Right atrium auricular region (tissue), 2 donors: ENCODE measurements at regions not wholly inside any gene's neighbourhood (a gene's known extent, or its start where the extent isn't known, plus 50 kb on each side); places are given as distances from the start of the nearest gene placed in this dataset.
"Not testable (repeated sequence)": the region's sequence is repeated elsewhere in the genome, so short reads cannot be mapped to it uniquely, and the experiment has no call there.

ENCODE experiments used
- DNase-seq: peaks from one replicate; pipeline ENCODE4 v3.0.0-alpha.2; 2019; ENCODE audit warnings: low spot score
- H3K27ac ChIP-seq, 2 donors: fragments of 200-600 bp; sonication (generic); 1 replicate in 1 of 2; 2 replicates in 1 of 2; pipeline ENCODE4 v1.5.1; 2016 to 2019
- H3K27me3 ChIP-seq, 2 donors: fragments of 200-600 bp; sonication (generic); one replicate each; pipeline versions ENCODE4 v1.5.1 to v1.6.0; 2017 to 2019
- H3K36me3 ChIP-seq: fragments of 200-600 bp; sonication (generic); one replicate; pipeline ENCODE4 v1.5.1; 2016
- H3K4me1 ChIP-seq, 2 donors: fragments of 200-600 bp; sonication (generic); one replicate each; pipeline versions ENCODE4 v1.5.1 to v1.6.0; 2017 to 2019
- H3K4me3 ChIP-seq, 2 donors: fragments of 200-600 bp; sonication (generic); 1 replicate in 1 of 2; 2 replicates in 1 of 2; pipeline ENCODE4 v1.5.1; 2017 to 2019; ENCODE audit warnings: mild to moderate bottlenecking in 1 of 2, moderate library complexity in 1 of 2
- H3K9me3 ChIP-seq, 2 donors: fragments of 200-600 bp; sonication (generic); one replicate each; pipeline ENCODE4 v1.5.1; 2019
- TF ChIP-seq, protein P1 (sequence below), 2 donors: fragments of 200-600 bp; sonication (generic); IDR thresholded peaks; one replicate each; pipeline ENCODE4 v1.5.1; 2019; ENCODE audit warnings: antibody characterized with exemption in 2 of 2

DNA sequence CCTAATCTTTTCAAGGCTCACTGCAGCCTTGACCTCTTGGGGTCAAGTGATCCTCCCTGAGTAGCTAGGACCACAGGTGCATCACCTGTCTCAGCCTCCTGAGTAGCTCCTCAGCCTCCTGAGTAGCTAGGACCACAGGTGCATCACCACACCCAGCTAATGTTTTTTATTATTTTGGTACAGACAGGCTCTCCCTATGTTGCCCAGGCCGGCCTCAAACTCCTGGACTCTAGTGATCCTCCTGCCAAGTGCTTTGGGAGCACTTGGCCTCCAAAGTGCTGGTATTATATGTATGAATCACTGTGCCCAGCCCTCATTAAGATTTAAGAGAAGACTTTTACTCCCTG lies 58.5 kb upstream of the S1PR1 start:
- Histone ChIP-seq H3K27me3 (no peaks in the 10 kb centered on the region), H3K27ac (no peak overlapping the region), H3K36me3 (no peaks in the 10 kb centered on the region), H3K9me3 (no peaks in the 10 kb centered on the region), H3K4me1 (peaks cover 0 to 6% of the 10 kb centered on the region in 2 donors), H3K4me3 (no peak overlapping the region)
- TF ChIP-seq, protein P1, sequence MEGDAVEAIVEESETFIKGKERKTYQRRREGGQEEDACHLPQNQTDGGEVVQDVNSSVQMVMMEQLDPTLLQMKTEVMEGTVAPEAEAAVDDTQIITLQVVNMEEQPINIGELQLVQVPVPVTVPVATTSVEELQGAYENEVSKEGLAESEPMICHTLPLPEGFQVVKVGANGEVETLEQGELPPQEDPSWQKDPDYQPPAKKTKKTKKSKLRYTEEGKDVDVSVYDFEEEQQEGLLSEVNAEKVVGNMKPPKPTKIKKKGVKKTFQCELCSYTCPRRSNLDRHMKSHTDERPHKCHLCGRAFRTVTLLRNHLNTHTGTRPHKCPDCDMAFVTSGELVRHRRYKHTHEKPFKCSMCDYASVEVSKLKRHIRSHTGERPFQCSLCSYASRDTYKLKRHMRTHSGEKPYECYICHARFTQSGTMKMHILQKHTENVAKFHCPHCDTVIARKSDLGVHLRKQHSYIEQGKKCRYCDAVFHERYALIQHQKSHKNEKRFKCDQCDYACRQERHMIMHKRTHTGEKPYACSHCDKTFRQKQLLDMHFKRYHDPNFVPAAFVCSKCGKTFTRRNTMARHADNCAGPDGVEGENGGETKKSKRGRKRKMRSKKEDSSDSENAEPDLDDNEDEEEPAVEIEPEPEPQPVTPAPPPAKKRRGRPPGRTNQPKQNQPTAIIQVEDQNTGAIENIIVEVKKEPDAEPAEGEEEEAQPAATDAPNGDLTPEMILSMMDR (IDR thresholded peaks at IDR 0.05): no peak
- no peak for DNase-seq

DNA sequence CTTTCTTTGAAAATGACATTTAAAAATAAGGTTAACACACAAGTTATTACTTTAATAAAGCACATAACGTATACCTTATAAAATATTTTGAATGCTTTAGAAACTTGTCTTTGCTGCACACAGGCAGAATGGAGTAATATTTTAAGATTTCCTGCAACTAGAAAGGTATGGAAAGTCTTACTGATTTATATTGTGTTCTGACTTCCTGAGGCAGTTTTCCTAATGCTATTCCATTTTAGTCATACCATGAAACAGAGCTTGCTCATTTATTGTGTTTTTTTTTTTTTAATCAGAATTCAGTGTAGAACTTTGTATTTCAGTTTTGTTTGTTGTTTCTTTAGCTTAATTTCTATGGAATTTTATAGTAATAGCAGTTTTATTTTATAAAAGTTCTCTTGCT lies 60.9 kb upstream of the S1PR1 start:
- DNase-seq: no peak
- peak overlapping the region in 1 of 2 donors; percentile 39 for H3K27ac ChIP-seq
- H3K4me3 ChIP-seq: no peak overlapping the region
- no peaks in the 10 kb centered on the region for H3K9me3 ChIP-seq
- TF ChIP-seq, protein P1 (IDR thresholded peaks at IDR 0.05): no peak
- H3K27me3 ChIP-seq: no peaks in the 10 kb centered on the region
- no peaks in the 10 kb centered on the region for H3K36me3 ChIP-seq
- no peaks in the 10 kb centered on the region for H3K4me1 ChIP-seq

DNA sequence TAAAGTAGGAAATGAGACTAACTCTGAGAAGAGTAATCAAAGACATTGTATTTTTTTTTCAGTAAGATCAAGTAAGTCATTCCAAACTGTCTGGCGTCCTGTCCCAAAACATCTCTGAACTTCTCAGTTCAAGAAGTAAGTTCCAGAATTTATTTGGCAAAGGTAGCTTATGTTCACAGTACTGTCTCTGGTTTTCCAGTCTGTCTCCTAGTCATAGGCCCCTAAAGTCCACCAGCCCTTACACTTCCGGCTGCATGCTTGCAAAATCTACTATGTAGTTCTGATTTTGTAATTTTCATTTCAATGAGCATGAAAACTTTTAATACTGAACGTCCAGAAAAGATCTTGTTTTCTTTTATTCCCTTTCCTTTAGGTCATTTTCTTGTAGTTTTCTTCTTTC lies 61.4 kb upstream of the S1PR1 start:
- Histone ChIP-seq H3K4me3 (no peak overlapping the region), H3K36me3 (no peaks in the 10 kb centered on the region), H3K27me3 (no peaks in the 10 kb centered on the region), H3K4me1 (no peaks in the 10 kb centered on the region), H3K27ac (peak overlapping the region in 1 of 2 donors; percentile 39), H3K9me3 (no peaks in the 10 kb centered on the region)
- TF ChIP-seq, protein P1 (IDR thresholded peaks at IDR 0.05): no peak
- no peak for DNase-seq

DNA sequence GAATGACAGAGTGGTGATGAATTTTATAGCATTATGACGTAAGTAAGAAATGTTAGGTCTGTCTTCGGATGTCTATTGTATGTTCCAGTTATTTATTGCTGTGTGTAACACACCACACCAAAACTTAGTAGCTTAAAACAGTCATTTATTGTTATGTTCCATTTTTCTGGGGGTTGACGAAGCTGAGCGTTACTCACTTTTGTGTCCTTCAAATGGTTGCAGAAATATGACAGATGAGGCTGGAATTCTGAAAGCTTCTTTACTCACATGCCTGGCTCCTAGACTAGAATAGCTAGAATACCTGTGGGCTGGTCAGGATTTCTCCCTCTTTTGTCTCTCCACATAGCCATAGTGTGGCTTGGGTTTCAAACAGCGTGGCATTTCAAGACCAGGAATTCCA lies 62.1 kb upstream of the S1PR1 start:
- no peaks in the 10 kb centered on the region for H3K4me1 ChIP-seq
- H3K27me3 ChIP-seq: no peaks in the 10 kb centered on the region
- TF ChIP-seq, protein P1 (IDR thresholded peaks at IDR 0.05): no peak
- H3K36me3 ChIP-seq: no peaks in the 10 kb centered on the region
- H3K27ac ChIP-seq: no peak overlapping the region
- no peak for DNase-seq
- H3K4me3 ChIP-seq: no peak overlapping the region
- H3K9me3 ChIP-seq: no peaks in the 10 kb centered on the region

DNA sequence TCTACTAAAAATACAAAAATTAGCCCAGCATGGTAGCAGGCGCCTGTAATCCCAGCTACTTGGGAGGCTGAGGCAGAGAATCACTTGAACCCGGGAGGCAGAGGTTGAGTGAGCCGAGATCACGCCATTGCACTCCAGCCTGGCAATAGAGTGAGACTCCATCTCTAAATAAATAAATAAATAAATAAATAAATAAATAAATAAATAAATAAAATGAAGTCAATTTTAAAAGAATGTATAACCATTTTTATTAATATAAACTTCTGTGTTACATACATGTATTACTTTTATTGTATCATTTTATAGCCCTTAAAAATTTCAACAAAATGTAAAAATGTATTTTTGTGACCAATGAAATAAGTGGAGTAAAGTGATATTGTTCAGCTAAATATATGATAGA lies 62.5 kb upstream of the S1PR1 start:
- not testable (repeated sequence) for H3K36me3 ChIP-seq, H3K4me1 ChIP-seq, H3K27me3 ChIP-seq, H3K27ac ChIP-seq, H3K4me3 ChIP-seq, H3K9me3 ChIP-seq, DNase-seq

DNA sequence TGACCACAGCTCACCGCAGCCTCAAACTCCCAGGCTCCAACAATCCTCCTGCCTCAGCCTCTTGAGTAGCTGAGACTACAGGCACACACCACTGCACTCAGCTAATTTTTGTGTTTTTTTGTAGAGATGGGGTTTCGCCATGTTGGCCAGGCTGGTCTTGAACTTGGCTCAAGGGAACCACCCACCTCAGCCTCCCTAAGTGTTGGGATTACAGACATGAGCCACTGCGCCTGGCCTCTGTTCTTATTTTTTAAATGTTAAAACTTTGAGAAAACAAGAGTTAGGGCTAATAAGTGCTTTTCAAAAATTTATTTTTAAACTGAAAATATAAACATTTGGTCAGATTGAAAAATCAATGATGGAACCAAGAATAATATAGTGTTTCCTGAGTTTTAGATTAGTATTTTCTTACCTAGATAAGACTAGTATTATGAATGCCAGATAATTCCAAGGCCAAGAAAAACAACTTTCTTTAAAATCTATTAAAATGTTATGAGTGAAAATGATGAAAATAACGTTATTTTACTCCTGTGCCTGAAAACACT lies 66.2 kb upstream of the S1PR1 start:
- no peak overlapping the region for H3K27ac ChIP-seq
- no peaks in the 10 kb centered on the region for H3K36me3 ChIP-seq
- H3K27me3 ChIP-seq: no peaks in the 10 kb centered on the region
- DNase-seq: no peak
- H3K4me1 ChIP-seq: peaks cover 0 to 10% of the 10 kb centered on the region in 2 donors
- no peaks in the 10 kb centered on the region for H3K9me3 ChIP-seq
- no peak overlapping the region for H3K4me3 ChIP-seq
- TF ChIP-seq, protein P1 (IDR thresholded peaks at IDR 0.05): no peak
